ENCODE measurements at regions not wholly inside any gene's neighbourhood (a gene's known extent, or its start where the extent isn't known, plus 50 kb on each side); places are given as distances from the start of the nearest gene placed in this dataset.

DNA sequence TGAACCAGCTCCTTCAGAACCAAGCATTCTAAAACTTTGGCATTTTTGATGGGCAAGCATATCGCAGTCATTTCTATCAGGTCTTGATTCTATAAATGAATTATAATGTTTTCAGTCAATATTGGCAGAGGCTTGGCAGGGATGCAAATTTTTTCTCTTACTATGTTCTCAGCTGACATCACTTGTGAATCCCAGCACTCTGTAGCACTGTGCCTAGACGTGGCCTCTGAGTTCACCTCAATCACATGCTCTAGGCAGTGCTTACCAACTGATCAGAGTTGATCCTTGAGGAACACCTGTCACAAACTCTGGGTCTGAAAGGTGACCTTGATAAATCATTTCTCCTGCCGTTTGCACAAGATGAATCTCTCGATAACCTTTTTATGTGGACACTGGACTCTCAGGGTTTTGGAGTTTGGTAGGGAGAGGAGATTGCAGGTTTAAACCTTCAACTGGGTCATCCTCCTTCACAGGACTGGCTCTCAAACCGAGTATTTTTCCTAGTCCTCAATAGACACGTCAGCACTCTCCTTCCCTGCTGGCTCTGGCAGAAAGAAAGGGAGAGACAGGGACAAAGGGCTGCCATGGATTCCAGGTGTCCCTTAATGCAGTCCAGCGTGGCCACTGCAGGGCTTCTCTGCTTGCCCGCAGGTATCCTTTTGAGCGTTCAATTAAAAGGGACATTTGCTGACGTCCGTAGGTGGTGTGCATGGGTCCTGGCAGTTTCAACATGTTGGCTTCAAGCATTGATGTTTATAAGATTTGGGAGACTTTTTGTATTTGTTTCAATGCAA is 222.3 kb upstream of the CMC1 start:
- DNase-seq (ENCODE audit: extremely low spot score, unreplicated experiment) = no peak
- Mint-ChIP-seq H3K27me3 (no peaks in the 10 kb centered on the region), H3K27ac (no peak overlapping the region), H3K4me1 (ENCODE audit: unreplicated experiment) (no peaks in the 10 kb centered on the region), H3K4me3 (no peak overlapping the region), H3K9me3 (peaks cover 7% of the 10 kb centered on the region), H3K36me3 (no peaks in the 10 kb centered on the region)
- TF ChIP-seq, protein P1, sequence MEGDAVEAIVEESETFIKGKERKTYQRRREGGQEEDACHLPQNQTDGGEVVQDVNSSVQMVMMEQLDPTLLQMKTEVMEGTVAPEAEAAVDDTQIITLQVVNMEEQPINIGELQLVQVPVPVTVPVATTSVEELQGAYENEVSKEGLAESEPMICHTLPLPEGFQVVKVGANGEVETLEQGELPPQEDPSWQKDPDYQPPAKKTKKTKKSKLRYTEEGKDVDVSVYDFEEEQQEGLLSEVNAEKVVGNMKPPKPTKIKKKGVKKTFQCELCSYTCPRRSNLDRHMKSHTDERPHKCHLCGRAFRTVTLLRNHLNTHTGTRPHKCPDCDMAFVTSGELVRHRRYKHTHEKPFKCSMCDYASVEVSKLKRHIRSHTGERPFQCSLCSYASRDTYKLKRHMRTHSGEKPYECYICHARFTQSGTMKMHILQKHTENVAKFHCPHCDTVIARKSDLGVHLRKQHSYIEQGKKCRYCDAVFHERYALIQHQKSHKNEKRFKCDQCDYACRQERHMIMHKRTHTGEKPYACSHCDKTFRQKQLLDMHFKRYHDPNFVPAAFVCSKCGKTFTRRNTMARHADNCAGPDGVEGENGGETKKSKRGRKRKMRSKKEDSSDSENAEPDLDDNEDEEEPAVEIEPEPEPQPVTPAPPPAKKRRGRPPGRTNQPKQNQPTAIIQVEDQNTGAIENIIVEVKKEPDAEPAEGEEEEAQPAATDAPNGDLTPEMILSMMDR (conservative IDR thresholded peaks at IDR 0.05) = no peak

GRCh38 chr3:28019740-28020139 is 221.7 kb upstream of the CMC1 start:
- TF ChIP-seq, protein P1 (conservative IDR thresholded peaks at IDR 0.05) = no peak
- Mint-ChIP-seq H3K27me3 (no peaks in the 10 kb centered on the region), H3K4me3 (no peak overlapping the region), H3K9me3 (peaks cover 7% of the 10 kb centered on the region), H3K36me3 (no peaks in the 10 kb centered on the region), H3K4me1 (ENCODE audit: unreplicated experiment) (no peaks in the 10 kb centered on the region), H3K27ac (no peak overlapping the region)
- DNase-seq (ENCODE audit: extremely low spot score, unreplicated experiment) = no peak

DNA sequence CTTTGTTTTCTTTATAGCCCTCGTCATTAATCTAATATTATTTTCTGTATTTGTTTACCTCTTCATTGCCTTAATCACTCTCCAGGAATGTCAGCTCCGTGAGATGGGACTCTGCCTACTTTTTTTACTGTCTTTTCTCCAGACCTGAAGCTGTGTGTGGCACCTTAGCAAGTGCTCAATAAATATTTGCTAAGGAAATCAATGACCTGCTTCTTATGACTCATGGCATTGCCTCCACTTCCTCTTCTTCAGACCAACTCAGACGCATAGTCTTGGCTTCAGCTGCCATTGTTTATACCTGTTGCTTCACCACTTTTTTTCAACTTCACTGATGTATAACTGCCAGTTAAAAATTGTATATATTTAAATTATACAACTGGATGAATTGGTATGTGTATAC is 218.5 kb upstream of the CMC1 start:
- DNase-seq (ENCODE audit: extremely low spot score, unreplicated experiment) = no peak
- no peaks in the 10 kb centered on the region for H3K27me3 Mint-ChIP-seq
- H3K9me3 Mint-ChIP-seq = peaks cover 7% of the 10 kb centered on the region
- TF ChIP-seq, protein P1 (conservative IDR thresholded peaks at IDR 0.05) = no peak
- no peak overlapping the region for H3K4me3 Mint-ChIP-seq
- no peak overlapping the region for H3K27ac Mint-ChIP-seq
- H3K4me1 Mint-ChIP-seq (ENCODE audit: unreplicated experiment) = no peaks in the 10 kb centered on the region
- no peaks in the 10 kb centered on the region for H3K36me3 Mint-ChIP-seq

DNA sequence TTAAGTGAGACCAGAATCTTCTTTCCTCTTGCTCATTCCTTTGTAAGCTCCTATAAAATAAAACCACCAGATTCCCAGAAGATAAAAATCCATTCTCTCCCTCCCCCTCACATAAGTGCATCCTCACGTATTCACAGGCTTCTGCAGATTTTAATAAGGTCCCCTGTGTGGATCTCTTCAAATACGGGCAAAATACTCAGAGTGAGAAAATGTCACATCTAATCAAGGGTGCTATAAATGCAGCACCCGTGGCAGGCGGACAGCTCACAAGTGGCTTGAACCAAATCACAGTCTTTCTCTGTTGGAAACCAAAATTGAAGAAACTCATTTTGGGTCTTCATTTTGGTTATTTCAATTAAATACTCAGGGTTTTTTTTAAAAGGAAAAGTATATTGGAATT is 212.9 kb upstream of the CMC1 start:
- DNase-seq (ENCODE audit: extremely low spot score, unreplicated experiment) = no peak
- Mint-ChIP-seq H3K4me3 (no peak overlapping the region), H3K36me3 (peaks cover 4% of the 10 kb centered on the region), H3K27me3 (no peaks in the 10 kb centered on the region), H3K27ac (no peak overlapping the region), H3K4me1 (ENCODE audit: unreplicated experiment) (no peaks in the 10 kb centered on the region), H3K9me3 (peaks cover 11% of the 10 kb centered on the region)
- TF ChIP-seq, protein P1 (conservative IDR thresholded peaks at IDR 0.05) = no peak

DNA sequence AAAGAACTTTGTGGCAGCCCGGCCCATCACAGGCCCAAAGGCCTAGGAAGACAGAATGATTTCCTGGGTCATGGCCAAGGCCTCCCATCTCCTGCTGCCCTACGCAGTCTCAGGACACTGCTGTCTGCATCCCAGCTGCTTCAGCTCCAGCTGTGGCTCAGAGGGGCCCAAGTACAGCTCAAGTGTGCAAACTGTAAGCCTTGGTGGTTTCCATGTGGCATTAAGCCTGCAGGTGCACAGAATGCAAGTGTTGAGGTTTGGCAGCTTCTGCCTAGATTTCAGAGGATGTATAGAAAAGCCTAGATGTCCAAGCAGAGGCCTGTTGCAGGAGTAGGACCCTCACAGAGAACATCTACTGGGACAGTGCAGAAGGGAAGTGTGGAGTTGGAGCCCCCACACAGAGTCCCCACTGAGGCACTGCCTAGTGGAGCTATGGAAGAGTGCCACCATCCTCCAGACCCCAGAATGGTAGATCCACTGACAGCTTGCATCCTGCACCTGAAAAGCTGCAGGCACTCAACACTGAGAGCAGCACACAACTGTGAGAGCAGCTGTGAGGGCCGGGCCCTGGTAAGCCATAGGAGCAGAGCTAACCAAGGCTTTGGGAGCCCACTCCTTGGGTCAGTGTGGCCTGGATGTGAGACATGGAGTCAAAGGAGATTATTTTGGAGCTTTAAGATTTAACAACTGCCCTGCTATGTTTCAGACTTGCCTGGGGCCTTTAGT is 208.2 kb upstream of the CMC1 start:
- H3K9me3 Mint-ChIP-seq = peaks cover 5% of the 10 kb centered on the region
- no peak overlapping the region for H3K27ac Mint-ChIP-seq
- DNase-seq (ENCODE audit: extremely low spot score, unreplicated experiment) = no peak
- TF ChIP-seq, protein P1 (conservative IDR thresholded peaks at IDR 0.05) = no peak
- no peak overlapping the region for H3K4me3 Mint-ChIP-seq
- no peaks in the 10 kb centered on the region for H3K4me1 Mint-ChIP-seq (ENCODE audit: unreplicated experiment)
- peaks cover 3% of the 10 kb centered on the region for H3K27me3 Mint-ChIP-seq
- peaks cover 4% of the 10 kb centered on the region for H3K36me3 Mint-ChIP-seq
